PC-3 (cell line): ENCODE measurements at regions not wholly inside any gene's neighbourhood (a gene's known extent, or its start where the extent isn't known, plus 50 kb on each side); places are given as distances from the start of the nearest gene placed in this dataset.

Source experiments
- ATAC-seq: fragments of 200-7000 bp; cut with Tn5 transposase; 2 replicates; pipeline ENCODE4 v1.9.1; 2020; ENCODE audit warnings: mild to moderate bottlenecking, moderate library complexity
- BruUV-seq: library from RNA; stranded (reverse); fragments of 400-500 nt; replicated peaks from 2 replicates; lab custom pipeline; 2021; lab: Mats Ljungman, UMichigan
- CTCF ChIA-PET: fragments of 300-600 bp; sonication (Branson Sonifier 250); formaldehyde crosslinking; loops from one replicate; lab custom pipeline; 2022; ENCODE audit warnings: antibody characterized with exemption; lab: Charles Lee
- POLR2A ChIA-PET: fragments of 300-600 bp; sonication (Branson Sonifier 250); formaldehyde crosslinking; loops from one replicate; lab custom pipeline; 2022; ENCODE audit warnings: antibody characterized with exemption; ENCODE audit not compliant: unreplicated experiment; lab: Charles Lee
- DNase-seq: peaks from one replicate; pipeline ENCODE4 v3.0.0-alpha.2; 2015
- H2AFZ ChIP-seq: fragments of 300-600 bp; sonication (generic); 2 replicates; pipeline ENCODE4 v1.6.0; 2016; ENCODE audit warnings: antibody characterized with exemption, low read length
- H3F3A ChIP-seq: fragments of 300-600 bp; sonication (generic); one replicate; pipeline ENCODE4 v1.6.0; 2017; ENCODE audit warnings: antibody characterized with exemption, low read length, control low read depth, mild to moderate bottlenecking; ENCODE audit not compliant: unreplicated experiment
- H3K27ac ChIP-seq: fragments of 300-600 bp; sonication (generic); 2 replicates; pipeline ENCODE4 v1.5.1; 2016; ENCODE audit warnings: mild to moderate bottlenecking, low read length
- H3K27me3 ChIP-seq: fragments of 300-600 bp; sonication (generic); 2 replicates; pipeline ENCODE4 v1.6.1; 2016; ENCODE audit warnings: low read length, mixed read lengths
- H3K36me3 ChIP-seq: fragments of 300-600 bp; sonication (generic); 2 replicates; pipeline ENCODE4 v1.6.1; 2016; ENCODE audit warnings: low read depth, mixed run types, low read length, mixed read lengths
- H3K4me1 ChIP-seq: fragments of 300-600 bp; sonication (generic); 2 replicates; pipeline ENCODE4 v1.5.1; 2016; ENCODE audit warnings: low read length; ENCODE audit not compliant: insufficient read depth
- H3K4me2 ChIP-seq: fragments of 300-600 bp; sonication (generic); 2 replicates; pipeline ENCODE4 v1.6.0; 2016; ENCODE audit warnings: low read length
- H3K4me3 ChIP-seq: fragments of 300-600 bp; sonication (generic); 2 replicates; pipeline ENCODE4 v1.5.1; 2016; ENCODE audit warnings: mild to moderate bottlenecking, low read length, mixed read lengths
- H3K79me2 ChIP-seq: fragments of 300-600 bp; sonication (generic); 2 replicates; pipeline ENCODE4 v1.6.1; 2017; ENCODE audit warnings: low read length, mixed read lengths
- H3K9ac ChIP-seq: fragments of 300-600 bp; sonication (generic); 2 replicates; pipeline ENCODE4 v1.6.0; 2016; ENCODE audit warnings: mild to moderate bottlenecking, low read length
- H3K9me2 ChIP-seq: fragments of 300-600 bp; sonication (generic); replicated peaks from 2 replicates; pipeline ENCODE4 v1.6.1; 2016; ENCODE audit warnings: mixed run types, low read length, mixed read lengths
- H3K9me3 ChIP-seq: fragments of 300-600 bp; sonication (generic); 2 replicates; pipeline ENCODE4 v1.6.1; 2016; ENCODE audit warnings: low read length, mixed read lengths
- H4K20me1 ChIP-seq: fragments of 300-600 bp; sonication (generic); 2 replicates; pipeline ENCODE4 v1.6.1; 2016; ENCODE audit warnings: low read length, mixed read lengths
- EZH2 ChIP-seq: fragments of 300-600 bp; sonication (generic); IDR thresholded peaks from one replicate; pipeline ENCODE4 v1.6.1; 2017; ENCODE audit warnings: antibody characterized with exemption, mild to moderate bottlenecking, low read length; ENCODE audit not compliant: unreplicated experiment
- EZH2phosphoT487 ChIP-seq: fragments of 300-600 bp; sonication (generic); IDR thresholded peaks from 2 replicates; pipeline ENCODE4 v1.6.1; 2018; ENCODE audit warnings: mild to moderate bottlenecking, antibody characterized with exemption, low read length, borderline replicate concordance
- intact Hi-C: fragments of 100-400 bp; cut with micrococcal nuclease; formaldehyde crosslinking; loops from 2 replicates; pipeline ENCODE4 v1.9.0; 2023
- TF ChIP-seq, protein P1 (sequence below): fragments of 300-600 bp; sonication (generic); conservative IDR thresholded peaks from 2 replicates; pipeline ENCODE4 v1.5.1; 2017; ENCODE audit warnings: antibody characterized with exemption, low read depth, mild to moderate bottlenecking, low read length

GRCh38 chr2:2484301-2484700 lies 153.2 kb upstream of the MYT1L start:
- no TSS peak for BruUV-seq
- H3K4me2 ChIP-seq, result no peak overlapping the region
- no peaks in the 10 kb centered on the region for H3F3A ChIP-seq
- ChIA-PET CTCF (no interaction called here), POLR2A (no interaction called here)
- H3K4me3 ChIP-seq, result no peak overlapping the region
- no peak for TF ChIP-seq EZH2phosphoT487
- TF ChIP-seq EZH2, result no peak
- TF ChIP-seq, protein P1, sequence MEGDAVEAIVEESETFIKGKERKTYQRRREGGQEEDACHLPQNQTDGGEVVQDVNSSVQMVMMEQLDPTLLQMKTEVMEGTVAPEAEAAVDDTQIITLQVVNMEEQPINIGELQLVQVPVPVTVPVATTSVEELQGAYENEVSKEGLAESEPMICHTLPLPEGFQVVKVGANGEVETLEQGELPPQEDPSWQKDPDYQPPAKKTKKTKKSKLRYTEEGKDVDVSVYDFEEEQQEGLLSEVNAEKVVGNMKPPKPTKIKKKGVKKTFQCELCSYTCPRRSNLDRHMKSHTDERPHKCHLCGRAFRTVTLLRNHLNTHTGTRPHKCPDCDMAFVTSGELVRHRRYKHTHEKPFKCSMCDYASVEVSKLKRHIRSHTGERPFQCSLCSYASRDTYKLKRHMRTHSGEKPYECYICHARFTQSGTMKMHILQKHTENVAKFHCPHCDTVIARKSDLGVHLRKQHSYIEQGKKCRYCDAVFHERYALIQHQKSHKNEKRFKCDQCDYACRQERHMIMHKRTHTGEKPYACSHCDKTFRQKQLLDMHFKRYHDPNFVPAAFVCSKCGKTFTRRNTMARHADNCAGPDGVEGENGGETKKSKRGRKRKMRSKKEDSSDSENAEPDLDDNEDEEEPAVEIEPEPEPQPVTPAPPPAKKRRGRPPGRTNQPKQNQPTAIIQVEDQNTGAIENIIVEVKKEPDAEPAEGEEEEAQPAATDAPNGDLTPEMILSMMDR, result no peak
- H3K9me3 ChIP-seq, result peaks cover 8% of the 10 kb centered on the region; the same call in 1 of the 2 replicates
- H3K9me2 ChIP-seq, result no peaks in the 10 kb centered on the region
- no peak for ATAC-seq
- intact Hi-C loops, result no loop called here
- DNase-seq, result no peak
- no peaks in the 10 kb centered on the region for H4K20me1 ChIP-seq
- H3K27me3 ChIP-seq, result no peaks in the 10 kb centered on the region
- H2AFZ ChIP-seq, result no peak overlapping the region
- H3K9ac ChIP-seq, result no peak overlapping the region
- no peaks in the 10 kb centered on the region for H3K36me3 ChIP-seq
- no peak overlapping the region for H3K27ac ChIP-seq
- H3K79me2 ChIP-seq, result no peaks in the 10 kb centered on the region
- no peaks in the 10 kb centered on the region for H3K4me1 ChIP-seq

DNA sequence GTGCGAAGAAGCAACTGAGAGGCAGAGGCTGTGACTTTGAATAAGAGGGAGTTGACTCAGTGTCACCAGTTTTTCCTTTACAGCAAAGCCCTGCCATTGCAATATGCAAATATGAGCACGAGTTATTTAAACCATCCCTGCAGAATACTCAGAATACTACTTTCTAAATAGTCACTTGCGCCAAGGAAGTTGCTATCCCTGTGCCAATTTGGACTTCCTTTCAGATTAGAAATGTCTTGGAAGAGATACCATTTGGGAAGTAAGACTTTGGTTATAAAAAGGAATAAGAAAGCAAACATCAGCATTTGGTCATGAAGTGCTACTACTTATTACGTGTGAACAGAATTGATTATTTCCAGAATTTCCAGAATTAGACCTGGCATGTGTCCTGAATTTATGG lies 151.8 kb upstream of the MYT1L start:
- Histone ChIP-seq H3K36me3 (no peaks in the 10 kb centered on the region), H3K27ac (no peak overlapping the region), H3K9me2 (no peaks in the 10 kb centered on the region), H4K20me1 (0 out of 2 replicates have a peak, but pooled peaks cover 3% of the 10 kb centered on the region), H3K4me1 (no peaks in the 10 kb centered on the region), H3K4me3 (no peak overlapping the region), H3K79me2 (no peaks in the 10 kb centered on the region), H3F3A (no peaks in the 10 kb centered on the region), H3K9ac (no peak overlapping the region), H3K27me3 (no peaks in the 10 kb centered on the region), H2AFZ (no peak overlapping the region), H3K4me2 (no peak overlapping the region), H3K9me3 (peaks cover 8% of the 10 kb centered on the region; the same call in 1 of the 2 replicates)
- ChIA-PET CTCF (no interaction called here), POLR2A (no interaction called here)
- intact Hi-C loops, result no loop called here
- BruUV-seq, result no TSS peak
- ATAC-seq (no peak), DNase-seq (no peak)
- no peak for TF ChIP-seq EZH2phosphoT487
- no peak for TF ChIP-seq EZH2
- TF ChIP-seq, protein P1, result no peak

- no peaks in the 10 kb centered on the region for H3K36me3 ChIP-seq
- H3K79me2 ChIP-seq, result no peaks in the 10 kb centered on the region
- H3K27me3 ChIP-seq, result peaks cover 21% of the 10 kb centered on the region; the same call in 1 of the 2 replicates
- H3K4me1 ChIP-seq, result no peaks in the 10 kb centered on the region
- no peak overlapping the region for H2AFZ ChIP-seq
- CTCF ChIA-PET, result no interaction called here
- intact Hi-C loops, result no loop called here
- DNase-seq, result no peak
- H3K9me3 ChIP-seq, result no peaks in the 10 kb centered on the region
- no peak overlapping the region for H3K27ac ChIP-seq
- no peaks in the 10 kb centered on the region for H3K9me2 ChIP-seq
- POLR2A ChIA-PET, result no interaction called here
- H3K9ac ChIP-seq, result no peak overlapping the region
- H3K4me2 ChIP-seq, result no peak overlapping the region
- no peak overlapping the region for H3K4me3 ChIP-seq
- BruUV-seq, result no TSS peak
- H3F3A ChIP-seq, result no peaks in the 10 kb centered on the region
- H4K20me1 ChIP-seq, result no peaks in the 10 kb centered on the region
- TF ChIP-seq EZH2, result no peak
- no peak for ATAC-seq
These were observed 141.8 kb upstream of the MYT1L start for GRCh38 chr2:2472881-2473280.
